GM10266 (cell line): ENCODE measurements at regions not wholly inside any gene's neighbourhood (a gene's known extent, or its start where the extent isn't known, plus 50 kb on each side); places are given as distances from the start of the nearest gene placed in this dataset.
"Not testable (repeated sequence)": the region's sequence is repeated elsewhere in the genome, so short reads cannot be mapped to it uniquely, and the experiment has no call there.

Source experiments
- DNase-seq: peaks from one replicate; pipeline ENCODE4 v3.0.0; 2012; ENCODE audit errors: extremely low spot score
- TF ChIP-seq, protein P1 (sequence below): IDR thresholded peaks from 2 replicates; pipeline ENCODE4 v1.5.1; 2012; ENCODE audit warnings: mild to moderate bottlenecking, low read depth; ENCODE audit not compliant: control insufficient read depth, insufficient read depth; ENCODE audit errors: missing control alignments

GRCh38 chr2:61660511-61661388 is 122.6 kb upstream of the XPO1 start:
- no peak for DNase-seq
- TF ChIP-seq, protein P1, sequence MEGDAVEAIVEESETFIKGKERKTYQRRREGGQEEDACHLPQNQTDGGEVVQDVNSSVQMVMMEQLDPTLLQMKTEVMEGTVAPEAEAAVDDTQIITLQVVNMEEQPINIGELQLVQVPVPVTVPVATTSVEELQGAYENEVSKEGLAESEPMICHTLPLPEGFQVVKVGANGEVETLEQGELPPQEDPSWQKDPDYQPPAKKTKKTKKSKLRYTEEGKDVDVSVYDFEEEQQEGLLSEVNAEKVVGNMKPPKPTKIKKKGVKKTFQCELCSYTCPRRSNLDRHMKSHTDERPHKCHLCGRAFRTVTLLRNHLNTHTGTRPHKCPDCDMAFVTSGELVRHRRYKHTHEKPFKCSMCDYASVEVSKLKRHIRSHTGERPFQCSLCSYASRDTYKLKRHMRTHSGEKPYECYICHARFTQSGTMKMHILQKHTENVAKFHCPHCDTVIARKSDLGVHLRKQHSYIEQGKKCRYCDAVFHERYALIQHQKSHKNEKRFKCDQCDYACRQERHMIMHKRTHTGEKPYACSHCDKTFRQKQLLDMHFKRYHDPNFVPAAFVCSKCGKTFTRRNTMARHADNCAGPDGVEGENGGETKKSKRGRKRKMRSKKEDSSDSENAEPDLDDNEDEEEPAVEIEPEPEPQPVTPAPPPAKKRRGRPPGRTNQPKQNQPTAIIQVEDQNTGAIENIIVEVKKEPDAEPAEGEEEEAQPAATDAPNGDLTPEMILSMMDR: no peak

DNA sequence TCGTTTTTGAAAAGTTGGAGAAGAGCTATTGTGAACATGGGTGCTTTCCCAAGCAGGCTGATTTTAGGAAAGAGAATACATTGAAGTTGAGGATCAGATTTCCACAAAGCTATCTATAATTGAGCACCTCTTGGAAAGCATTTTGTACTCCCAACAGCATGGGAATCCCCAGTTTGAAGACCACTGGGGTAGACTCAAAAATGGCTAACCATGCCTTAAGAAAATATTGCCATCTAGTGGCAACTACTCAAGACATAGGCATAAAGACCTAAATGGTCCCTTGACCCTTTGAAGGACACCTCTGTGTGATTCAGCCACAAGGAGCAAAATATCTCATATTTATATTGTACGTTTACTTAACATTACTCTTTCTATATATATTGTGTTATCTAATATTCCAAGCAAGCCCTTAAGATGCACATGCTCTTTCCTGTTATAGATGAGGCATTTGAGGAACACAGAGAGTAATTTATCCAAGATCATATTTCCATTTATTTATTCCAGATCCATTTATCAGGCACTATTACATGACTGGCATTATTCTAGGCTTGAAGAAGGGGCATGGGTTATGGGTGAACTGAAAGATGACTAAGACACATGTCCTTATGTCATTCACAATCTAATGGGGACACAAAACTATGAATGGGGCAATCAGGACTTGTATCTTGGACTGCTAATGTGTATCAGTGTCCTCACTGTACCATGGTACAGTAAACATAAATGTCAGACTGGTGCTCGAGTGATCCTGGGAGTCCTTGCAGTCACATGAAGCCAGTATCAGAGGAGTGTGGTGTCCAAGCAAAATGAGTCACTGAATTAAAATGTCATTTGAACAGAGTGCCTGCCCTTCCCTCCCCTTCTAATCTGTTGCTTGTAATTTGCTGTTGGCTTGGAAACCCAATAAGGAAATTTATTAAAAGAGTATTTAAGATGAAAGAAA is 121.0 kb upstream of the XPO1 start:
- peak; percentile 56 for DNase-seq
- TF ChIP-seq, protein P1: peak; percentile 59

DNA sequence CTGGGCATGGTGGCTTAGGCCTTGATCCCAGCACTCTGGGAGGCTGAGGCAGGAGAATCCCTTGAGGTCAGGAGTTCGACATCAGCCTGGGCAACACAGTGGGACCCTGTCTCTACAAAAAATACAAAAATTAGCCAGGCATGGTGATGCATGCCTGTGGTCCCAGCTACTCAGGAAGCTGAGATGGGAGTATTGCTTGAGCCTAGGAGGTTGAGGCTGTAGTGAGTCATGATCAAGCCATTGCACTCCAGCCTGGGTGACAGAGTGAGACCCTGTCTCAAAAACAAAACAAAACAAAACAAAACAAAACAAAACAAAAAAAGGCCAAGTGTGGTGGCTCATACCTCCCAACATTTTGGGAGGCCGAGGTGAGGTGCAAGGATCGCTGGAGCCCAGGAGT is 111.8 kb upstream of the XPO1 start:
- DNase-seq: not testable (repeated sequence)

GRCh38 chr2:61649021-61649420 is 110.9 kb upstream of the XPO1 start:
- no peak for DNase-seq
- TF ChIP-seq, protein P1: no peak

GRCh38 chr2:61647044-61647443 is 108.9 kb upstream of the XPO1 start:
- no peak for DNase-seq
- TF ChIP-seq, protein P1: no peak

DNA sequence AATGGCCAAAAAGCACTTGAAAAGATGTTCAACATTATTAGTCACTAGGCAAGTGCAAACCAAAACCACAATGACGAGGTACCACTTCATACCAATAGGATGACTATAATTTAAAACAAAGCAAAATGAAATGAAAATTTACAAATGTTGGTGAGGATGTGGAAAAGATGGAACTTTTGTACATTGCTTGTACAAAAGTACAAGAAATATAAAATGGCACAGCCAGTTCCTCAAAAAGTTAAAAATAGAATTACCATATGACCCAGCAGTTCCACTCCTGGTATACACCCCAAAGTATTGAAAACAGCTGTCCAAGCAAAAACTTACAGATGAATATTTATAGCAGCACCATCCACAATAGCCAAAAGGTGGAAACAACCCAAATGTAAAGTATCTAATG is 107.8 kb upstream of the XPO1 start:
- DNase-seq: no peak
- TF ChIP-seq, protein P1: no peak

- DNase-seq: not testable (repeated sequence)
These were observed 105.0 kb upstream of the XPO1 start for GRCh38 chr2:61643153-61643552.

DNA sequence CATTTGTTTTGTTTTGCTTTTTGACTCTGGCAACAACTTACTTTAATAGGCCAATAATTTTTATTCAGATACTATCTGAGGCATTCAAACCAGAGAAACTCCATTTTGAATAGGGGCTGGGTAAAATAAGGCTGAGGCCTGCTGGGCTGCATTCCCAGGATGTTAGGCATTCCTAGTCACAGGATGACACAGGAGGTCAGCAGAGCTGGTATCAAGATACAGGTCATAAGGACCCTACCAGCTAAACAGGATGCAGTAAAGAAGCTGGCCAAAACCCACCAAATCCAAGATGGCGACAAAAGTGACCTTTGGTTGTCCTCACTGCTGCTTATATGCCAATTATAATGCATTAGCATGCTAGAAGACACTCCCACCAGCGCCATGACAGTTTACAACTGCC is 102.2 kb upstream of the XPO1 start:
- no peak for DNase-seq
- TF ChIP-seq, protein P1: no peak
